Femur (tissue), 1 donor: ENCODE measurements at regions not wholly inside any gene's neighbourhood (a gene's known extent, or its start where the extent isn't known, plus 50 kb on each side); places are given as distances from the start of the nearest gene placed in this dataset.
"Not testable (repeated sequence)": the region's sequence is repeated elsewhere in the genome, so short reads cannot be mapped to it uniquely, and the experiment has no call there.

Experiments
- DNase-seq: peaks from one replicate; pipeline ENCODE4 v3.0.0-alpha.2; 2017

DNA sequence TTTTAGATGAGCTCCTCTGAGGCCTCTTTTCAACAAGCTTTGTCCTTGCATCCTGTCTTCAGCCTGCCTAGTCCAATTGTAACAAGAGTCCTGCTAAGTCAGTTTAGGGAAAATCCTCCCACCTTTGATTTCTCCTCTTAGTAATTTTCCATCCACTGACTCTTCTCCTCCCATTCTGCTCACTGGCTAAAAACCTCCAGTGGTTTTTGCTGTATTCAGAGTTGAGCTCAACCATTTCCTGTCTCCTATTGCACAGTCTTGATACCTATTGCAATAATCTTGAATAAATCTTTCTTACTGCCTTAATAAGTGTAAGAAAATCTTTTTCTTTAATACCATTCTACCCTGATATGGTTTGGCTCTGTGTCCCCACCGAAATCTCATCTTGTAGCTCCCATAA is 117.8 kb upstream of the ENPP6 start:
- no peak for DNase-seq

- DNase-seq: not testable (repeated sequence)
Measured at GRCh38 chr4:184333446-184333845, 115.8 kb upstream of the ENPP6 start.

DNA sequence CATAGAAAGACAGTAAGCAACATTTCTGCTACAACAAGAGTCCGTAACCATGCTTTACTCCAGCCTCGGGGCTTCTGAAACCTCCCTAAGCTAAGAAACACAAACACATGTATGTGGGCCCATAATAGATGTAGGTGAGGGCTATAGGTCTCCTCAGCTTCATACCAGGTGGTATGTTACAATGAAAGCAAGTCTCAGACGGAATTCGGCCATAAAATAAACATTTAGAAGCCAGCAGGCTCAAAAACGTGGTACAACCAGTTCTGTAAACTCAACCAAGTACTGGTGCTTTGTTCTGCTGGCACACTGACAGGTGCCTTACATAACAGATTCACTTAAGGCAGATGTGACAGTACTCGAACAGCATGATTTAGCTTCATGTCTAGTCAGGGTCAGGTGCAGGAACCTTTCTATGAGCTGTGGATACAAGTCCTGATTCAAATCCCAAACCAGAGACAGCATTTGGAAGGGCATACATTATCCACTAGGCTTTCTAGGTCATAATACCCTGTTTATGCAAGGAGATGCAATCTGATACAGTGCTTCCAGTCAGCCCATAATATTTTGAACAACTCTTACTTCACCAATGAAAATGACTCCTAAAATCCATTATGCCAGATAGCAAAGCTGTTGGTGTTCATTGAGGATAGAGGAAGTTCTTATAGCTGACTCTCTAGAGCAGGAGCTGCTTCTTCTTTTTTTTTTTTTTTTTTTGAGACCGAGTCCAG is 113.8 kb upstream of the ENPP6 start:
- no peak for DNase-seq

GRCh38 chr4:184330517-184331094 is 112.9 kb upstream of the ENPP6 start:
- not testable (repeated sequence) for DNase-seq

DNA sequence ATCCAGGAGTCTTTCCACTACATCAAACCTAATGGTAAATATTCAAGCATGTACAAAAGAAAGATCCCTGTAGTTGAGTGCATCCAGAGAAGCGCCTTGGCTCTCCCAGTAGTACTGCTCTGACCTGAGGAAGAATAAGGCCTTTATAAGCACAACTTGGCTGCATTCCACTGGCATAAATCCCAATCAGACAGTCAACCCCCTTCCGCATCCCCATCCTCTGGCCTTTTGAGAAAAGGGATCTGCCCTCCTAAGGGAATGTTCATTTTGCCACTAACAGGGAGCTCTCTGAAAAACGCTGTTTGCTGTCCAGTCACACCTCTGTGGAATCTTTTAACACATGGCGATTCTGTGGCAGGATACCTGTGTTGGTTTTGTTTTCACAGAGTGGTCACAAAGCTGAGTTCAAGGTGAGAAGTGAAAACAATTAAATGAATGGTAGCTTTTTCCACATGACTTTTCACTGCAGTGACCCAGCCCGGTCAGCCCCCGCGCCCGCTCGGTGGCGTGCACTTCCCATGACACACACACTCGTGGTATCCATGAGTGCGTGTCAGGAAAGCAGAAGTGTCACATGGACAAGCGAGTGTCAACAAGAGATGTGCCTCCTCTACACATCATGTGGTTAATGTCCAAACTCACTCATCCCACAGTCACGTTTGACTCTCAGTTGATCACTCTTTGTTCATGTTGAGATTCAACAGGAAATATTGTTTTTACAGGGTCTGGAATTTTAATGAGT is 112.2 kb upstream of the ENPP6 start:
- DNase-seq: peak; percentile 60

GRCh38 chr4:184329235-184329634 is 111.6 kb upstream of the ENPP6 start:
- DNase-seq: no peak

DNA sequence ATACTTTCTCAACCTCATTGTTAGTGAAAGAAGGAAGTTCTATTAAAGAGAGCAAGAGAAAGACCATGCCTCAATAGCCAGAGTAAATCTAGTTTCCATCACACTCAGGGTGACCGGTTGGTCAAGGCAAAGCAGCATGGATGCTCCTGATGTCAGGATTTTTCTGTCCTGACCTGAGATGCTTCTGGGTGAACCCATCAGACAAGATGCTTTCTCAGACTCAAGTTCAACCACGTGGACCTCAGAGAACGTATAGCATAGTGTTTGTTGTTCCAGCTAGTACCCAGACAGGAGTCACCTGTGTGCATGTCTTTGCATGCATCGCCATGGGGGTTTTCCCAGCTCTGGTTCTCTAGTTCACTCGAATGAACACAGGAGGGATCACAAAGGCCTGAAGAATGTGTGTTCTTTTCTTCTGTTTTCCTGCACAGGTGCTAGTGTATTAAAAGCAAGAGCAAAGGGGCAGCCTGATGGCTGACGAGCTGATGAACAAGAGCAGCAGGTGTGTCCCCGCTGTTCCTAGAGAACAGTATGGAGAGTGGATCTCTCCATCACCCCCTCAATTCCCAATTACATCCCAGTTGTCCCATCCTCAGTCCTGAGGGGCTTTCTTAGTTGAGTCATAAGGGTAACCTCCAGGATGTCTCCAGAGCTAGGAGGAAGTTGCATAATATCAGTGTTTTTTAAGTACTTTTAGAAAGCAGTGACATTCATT is 110.5 kb upstream of the ENPP6 start:
- no peak for DNase-seq

- DNase-seq: no peak
Measured at GRCh38 chr4:184324939-184325477, 107.3 kb upstream of the ENPP6 start.

- DNase-seq: no peak
Measured at GRCh38 chr4:184322328-184323025, 104.8 kb upstream of the ENPP6 start.

GRCh38 chr4:184320631-184321030 is 103.0 kb upstream of the ENPP6 start:
- DNase-seq: no peak

GRCh38 chr4:184318852-184319251 is 101.2 kb upstream of the ENPP6 start:
- DNase-seq: no peak

DNA sequence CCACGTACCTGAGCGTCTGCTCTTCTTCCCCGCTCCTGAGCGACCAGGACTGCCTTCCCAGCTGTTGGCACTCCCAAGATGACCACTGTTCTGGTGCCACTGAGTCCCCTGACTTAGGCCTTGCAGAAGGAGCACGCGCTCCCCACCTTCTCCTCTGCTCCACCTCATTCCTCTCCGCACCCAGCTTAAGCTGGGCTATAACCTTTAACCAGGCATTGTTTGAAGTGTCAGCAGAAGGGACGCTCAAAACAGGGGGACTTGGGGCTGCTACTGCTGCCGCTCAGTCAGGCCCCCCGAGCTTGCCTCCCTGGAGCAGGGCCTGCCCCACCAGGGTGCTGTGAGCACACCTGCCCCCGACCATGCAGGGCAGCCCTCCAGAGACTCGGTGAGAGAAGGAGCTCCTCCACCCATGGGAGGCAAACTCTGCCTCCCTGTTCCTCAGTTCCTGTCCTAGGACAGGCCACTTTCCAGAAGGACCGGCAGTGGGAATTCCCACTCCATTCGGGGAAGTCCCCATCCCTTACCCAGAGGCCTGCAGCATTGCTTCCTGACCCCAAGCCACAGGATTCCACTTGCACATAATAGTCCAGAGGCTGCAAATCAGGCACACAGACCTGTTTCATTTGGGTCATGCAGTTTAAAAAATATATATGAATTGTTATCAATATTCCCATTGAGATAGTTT is 99.7 kb upstream of the ENPP6 start:
- DNase-seq: no peak

DNA sequence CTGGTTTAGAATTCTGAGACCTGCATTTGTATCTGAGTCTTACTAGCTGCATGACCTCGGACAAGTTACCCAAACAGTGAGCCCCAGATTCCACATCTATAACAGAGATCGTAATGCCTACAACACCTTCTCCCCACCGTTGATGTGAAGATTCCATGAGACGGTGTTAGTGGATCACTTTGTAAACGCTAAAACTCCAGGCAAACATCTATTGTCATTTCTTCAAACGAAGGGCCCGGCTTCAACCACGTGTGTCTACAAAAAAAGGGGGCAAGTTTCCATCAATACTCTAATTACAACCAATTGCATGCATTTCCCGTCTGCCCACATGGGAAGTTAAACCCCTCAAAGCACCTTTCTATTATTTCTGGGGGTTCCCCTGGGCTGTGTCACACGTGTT is 99.1 kb upstream of the ENPP6 start:
- DNase-seq: no peak

- no peak for DNase-seq
Measured at GRCh38 chr4:184315675-184316359, 98.1 kb upstream of the ENPP6 start.

DNA sequence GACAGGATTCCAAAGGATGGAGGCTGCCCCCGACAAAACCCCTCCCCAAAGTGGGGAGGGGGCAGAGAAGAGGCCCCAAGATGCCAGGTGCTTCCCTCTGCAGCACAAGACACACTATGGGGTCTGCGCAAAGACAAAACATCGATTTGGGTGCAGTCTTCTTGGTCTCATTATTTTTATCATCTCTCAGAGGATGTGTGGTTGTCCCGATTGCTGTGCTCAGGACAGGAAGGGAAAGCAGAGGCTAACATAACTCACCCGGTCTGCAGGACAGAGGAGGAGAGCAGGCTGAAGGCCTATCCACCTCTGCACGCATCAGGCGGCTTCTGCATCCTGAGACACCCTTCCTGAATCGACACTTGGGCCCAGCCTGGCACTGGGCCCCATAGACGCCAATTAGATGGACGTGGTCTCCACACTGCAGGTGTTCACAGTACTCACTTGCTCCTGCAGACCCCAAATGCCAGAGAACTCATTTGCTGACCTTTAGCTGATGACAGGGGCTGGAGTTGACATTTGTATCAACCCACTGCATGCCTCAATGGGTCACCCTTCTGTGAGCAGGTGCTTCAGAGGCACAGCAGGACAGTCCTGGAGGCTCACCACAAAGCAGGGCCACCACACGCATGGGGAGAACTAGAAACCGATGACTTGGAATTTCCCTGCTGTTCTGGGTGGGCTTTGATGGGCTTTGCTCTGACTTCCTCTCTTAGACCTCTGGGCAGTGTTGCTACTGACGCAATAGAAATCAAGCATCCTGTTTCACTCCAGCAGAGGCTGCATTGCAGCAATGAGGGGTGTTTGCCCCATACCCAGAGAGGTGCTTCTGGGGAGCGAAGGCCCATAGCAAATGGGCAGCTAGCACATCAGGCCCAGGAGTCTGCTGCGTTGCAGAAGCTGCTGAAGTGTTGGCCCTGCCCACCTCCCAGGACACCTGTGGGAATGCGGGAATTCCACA is 96.3 kb upstream of the ENPP6 start:
- DNase-seq: peak; percentile 36

DNA sequence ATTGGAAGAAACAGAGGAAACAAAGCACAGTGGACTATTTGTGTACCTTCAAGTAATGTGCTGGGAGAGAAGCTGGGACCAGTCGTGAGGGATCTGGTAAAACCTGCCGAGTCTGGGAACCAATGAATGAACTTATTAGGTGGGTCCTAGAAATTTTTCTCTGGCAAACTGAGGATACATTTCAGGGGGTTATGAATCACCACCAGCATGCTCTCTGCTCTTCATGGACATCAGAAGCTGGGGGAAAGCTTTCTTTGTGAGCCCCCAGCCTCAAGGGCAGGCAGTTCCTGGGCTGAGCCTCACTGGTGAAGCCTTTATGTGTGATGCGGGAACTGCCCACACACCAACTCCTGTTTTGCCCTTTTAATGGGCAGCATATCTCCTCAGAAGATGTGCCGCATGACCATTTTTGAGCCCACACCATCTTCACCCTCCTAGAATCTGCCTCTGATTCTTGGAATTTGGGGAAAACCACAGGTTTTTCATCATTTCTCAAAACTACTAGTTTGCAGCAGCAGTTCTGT is 95.4 kb upstream of the ENPP6 start:
- no peak for DNase-seq

DNA sequence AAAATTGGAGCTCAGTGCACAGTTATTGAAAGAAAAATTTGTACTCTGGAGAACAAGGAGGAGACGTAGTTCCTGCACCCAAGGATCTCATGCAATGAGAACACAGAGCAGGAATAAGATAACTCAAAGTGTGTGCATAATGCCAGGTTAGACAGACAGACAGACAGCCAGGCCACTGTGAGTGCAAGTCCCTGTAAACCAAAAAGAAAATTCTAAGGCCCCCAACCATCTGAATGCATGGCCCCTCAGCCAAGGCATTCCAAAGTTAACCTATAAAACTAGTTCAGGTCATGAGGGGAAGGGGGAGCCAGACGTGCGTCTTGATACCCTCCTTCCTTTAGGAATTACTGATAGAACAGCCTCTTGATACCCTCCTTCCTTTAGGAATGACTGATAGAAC is 94.5 kb upstream of the ENPP6 start:
- DNase-seq: no peak

- DNase-seq: no peak
Measured at GRCh38 chr4:184310881-184311709, 93.4 kb upstream of the ENPP6 start.

DNA sequence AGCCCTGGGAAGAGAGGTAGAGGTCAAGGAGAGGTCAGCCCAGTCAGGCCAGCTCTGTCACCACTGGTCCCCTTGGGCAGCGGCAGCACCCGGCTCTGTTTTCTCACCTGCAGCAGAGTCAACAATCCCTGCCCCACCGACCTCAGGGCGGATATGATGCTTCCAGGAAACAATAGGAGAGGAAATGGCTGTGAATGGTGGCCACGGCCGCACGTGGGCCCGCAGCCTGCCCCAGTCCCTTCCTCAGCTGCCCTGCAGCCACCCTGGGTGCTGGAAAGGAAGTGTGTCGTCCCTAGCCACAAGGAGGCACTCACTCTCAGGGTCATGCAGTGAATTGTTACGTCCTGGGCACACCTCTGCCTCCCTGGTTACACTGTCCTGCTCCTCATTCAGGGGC is 92.5 kb upstream of the ENPP6 start:
- no peak for DNase-seq
